ENCODE measurements at regions not wholly inside any gene's neighbourhood (a gene's known extent, or its start where the extent isn't known, plus 50 kb on each side); places are given as distances from the start of the nearest gene placed in this dataset.

- no peak for TF ChIP-seq CTCF (IDR thresholded peaks at IDR 0.05; ENCODE audit: low read depth, low read length, missing control alignments)
- no peak overlapping the region for H3K4me3 ChIP-seq (ENCODE audit: low read depth, low read length)
- DNase-seq (ENCODE audit: low read depth): no peak
These were observed 80.7 kb upstream of the TBL1XR1 start for GRCh38 chr3:177278016-177278415.

GRCh38 chr3:177279118-177279815, 82.0 kb upstream of the TBL1XR1 start:
- H3K4me3 ChIP-seq (ENCODE audit: low read depth, low read length): no peak overlapping the region
- no peak for TF ChIP-seq CTCF (IDR thresholded peaks at IDR 0.05; ENCODE audit: low read depth, low read length, missing control alignments)
- no peak for DNase-seq (ENCODE audit: low read depth)

- no peak overlapping the region for H3K4me3 ChIP-seq (ENCODE audit: low read depth, low read length)
- TF ChIP-seq CTCF (IDR thresholded peaks at IDR 0.05; ENCODE audit: low read depth, low read length, missing control alignments): no peak
- DNase-seq (ENCODE audit: low read depth): no peak
These were observed 84.2 kb upstream of the TBL1XR1 start for GRCh38 chr3:177281292-177282118.

GRCh38 chr3:177282119-177282655, 84.9 kb upstream of the TBL1XR1 start:
- H3K4me3 ChIP-seq (ENCODE audit: low read depth, low read length): no peak overlapping the region
- DNase-seq (ENCODE audit: low read depth): no peak
- no peak for TF ChIP-seq CTCF (IDR thresholded peaks at IDR 0.05; ENCODE audit: low read depth, low read length, missing control alignments)

- no peak for DNase-seq (ENCODE audit: low read depth)
- H3K4me3 ChIP-seq (ENCODE audit: low read depth, low read length): no peak overlapping the region
- no peak for TF ChIP-seq CTCF (IDR thresholded peaks at IDR 0.05; ENCODE audit: low read depth, low read length, missing control alignments)
These were observed 86.7 kb upstream of the TBL1XR1 start for GRCh38 chr3:177283983-177284382.

GRCh38 chr3:177284383-177284881, 87.2 kb upstream of the TBL1XR1 start:
- no peak overlapping the region for H3K4me3 ChIP-seq (ENCODE audit: low read depth, low read length)
- DNase-seq (ENCODE audit: low read depth): no peak
- TF ChIP-seq CTCF (IDR thresholded peaks at IDR 0.05; ENCODE audit: low read depth, low read length, missing control alignments): no peak

Data from GM12864 (cell line).